Ishikawa (cell line): ENCODE measurements at regions not wholly inside any gene's neighbourhood (a gene's known extent, or its start where the extent isn't known, plus 50 kb on each side); places are given as distances from the start of the nearest gene placed in this dataset.

Experiments
- CEBPB ChIP-seq: IDR thresholded peaks from 2 replicates; pipeline ENCODE4 v1.6.1; 2012
- CREB1 ChIP-seq: IDR thresholded peaks from 2 replicates; pipeline ENCODE4 v1.6.1; 2012; ENCODE audit warnings: low read depth
- EGR1 ChIP-seq: IDR thresholded peaks from 2 replicates; pipeline ENCODE4 v1.6.1; 2012
- EP300 ChIP-seq: IDR thresholded peaks from 2 replicates; pipeline ENCODE4 v1.6.1; 2012; ENCODE audit warnings: borderline replicate concordance
- FOXM1 ChIP-seq: IDR thresholded peaks from 2 replicates; pipeline ENCODE4 v1.6.1; 2012; ENCODE audit warnings: low read depth, borderline replicate concordance
- NFIC ChIP-seq: IDR thresholded peaks from 2 replicates; pipeline ENCODE4 v1.6.1; 2012
- RAD21 ChIP-seq: IDR thresholded peaks from 2 replicates; pipeline ENCODE4 v1.6.1; 2012; ENCODE audit warnings: low read depth
- TAF1 ChIP-seq: IDR thresholded peaks from 2 replicates; pipeline ENCODE4 v1.6.1; 2012; ENCODE audit warnings: low read depth, mild to moderate bottlenecking
- TCF12 ChIP-seq: IDR thresholded peaks from 2 replicates; pipeline ENCODE4 v1.6.1; 2012; ENCODE audit warnings: low read depth
- TEAD4 ChIP-seq: IDR thresholded peaks from 2 replicates; pipeline ENCODE4 v1.6.1; 2012
- YY1 ChIP-seq: IDR thresholded peaks from 2 replicates; pipeline ENCODE4 v1.6.1; 2012; ENCODE audit warnings: low read depth
- ZBTB7A ChIP-seq: IDR thresholded peaks from 2 replicates; pipeline ENCODE4 v1.6.1; 2012; ENCODE audit warnings: low read depth
- TF ChIP-seq, protein P1 (sequence below): IDR thresholded peaks from 2 replicates; pipeline ENCODE4 v1.6.1; 2012; ENCODE audit warnings: low read depth, mild to moderate bottlenecking
- TF ChIP-seq, protein P2 (sequence below): IDR thresholded peaks from 2 replicates; pipeline ENCODE4 v1.6.1; 2012
- TF ChIP-seq, protein P3 (sequence below): IDR thresholded peaks from 2 replicates; pipeline ENCODE4 v1.6.1; 2012

DNA sequence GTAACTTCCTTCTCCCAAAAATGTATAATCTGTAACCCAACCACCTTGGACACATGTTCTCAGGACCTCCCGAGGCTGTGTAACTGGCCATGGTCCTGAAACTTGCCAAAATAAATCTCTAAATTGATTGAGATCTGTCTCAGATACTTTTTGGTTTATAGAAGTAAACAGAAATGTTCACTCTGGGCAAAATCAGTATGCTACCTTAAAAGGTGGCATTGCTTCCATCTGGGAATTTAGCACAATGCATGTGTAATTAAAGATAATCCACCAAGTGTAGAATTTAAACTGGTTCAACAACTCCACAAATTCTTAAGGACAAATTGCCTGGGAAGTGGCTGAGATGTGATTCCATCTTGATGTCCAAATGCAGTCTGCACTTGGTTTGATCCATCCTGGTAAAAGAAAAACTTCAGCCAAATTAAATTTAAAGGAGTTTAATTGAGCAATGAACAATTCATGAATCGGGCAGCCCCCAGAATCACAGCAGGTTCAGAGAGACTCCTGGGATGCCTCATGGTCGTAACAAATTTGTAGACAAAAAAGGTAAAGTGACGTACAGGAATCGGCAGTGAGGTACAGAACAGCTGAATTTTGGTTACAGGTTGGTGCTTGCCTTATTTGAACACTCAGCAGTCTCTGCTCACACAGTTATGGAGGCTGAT, 102.6 kb upstream of the PFKP start:
- TF ChIP-seq EP300, result no peak
- no peak for TF ChIP-seq NFIC
- no peak for TF ChIP-seq TEAD4
- TF ChIP-seq RAD21, result no peak
- no peak for TF ChIP-seq CREB1
- TF ChIP-seq, protein P1, sequence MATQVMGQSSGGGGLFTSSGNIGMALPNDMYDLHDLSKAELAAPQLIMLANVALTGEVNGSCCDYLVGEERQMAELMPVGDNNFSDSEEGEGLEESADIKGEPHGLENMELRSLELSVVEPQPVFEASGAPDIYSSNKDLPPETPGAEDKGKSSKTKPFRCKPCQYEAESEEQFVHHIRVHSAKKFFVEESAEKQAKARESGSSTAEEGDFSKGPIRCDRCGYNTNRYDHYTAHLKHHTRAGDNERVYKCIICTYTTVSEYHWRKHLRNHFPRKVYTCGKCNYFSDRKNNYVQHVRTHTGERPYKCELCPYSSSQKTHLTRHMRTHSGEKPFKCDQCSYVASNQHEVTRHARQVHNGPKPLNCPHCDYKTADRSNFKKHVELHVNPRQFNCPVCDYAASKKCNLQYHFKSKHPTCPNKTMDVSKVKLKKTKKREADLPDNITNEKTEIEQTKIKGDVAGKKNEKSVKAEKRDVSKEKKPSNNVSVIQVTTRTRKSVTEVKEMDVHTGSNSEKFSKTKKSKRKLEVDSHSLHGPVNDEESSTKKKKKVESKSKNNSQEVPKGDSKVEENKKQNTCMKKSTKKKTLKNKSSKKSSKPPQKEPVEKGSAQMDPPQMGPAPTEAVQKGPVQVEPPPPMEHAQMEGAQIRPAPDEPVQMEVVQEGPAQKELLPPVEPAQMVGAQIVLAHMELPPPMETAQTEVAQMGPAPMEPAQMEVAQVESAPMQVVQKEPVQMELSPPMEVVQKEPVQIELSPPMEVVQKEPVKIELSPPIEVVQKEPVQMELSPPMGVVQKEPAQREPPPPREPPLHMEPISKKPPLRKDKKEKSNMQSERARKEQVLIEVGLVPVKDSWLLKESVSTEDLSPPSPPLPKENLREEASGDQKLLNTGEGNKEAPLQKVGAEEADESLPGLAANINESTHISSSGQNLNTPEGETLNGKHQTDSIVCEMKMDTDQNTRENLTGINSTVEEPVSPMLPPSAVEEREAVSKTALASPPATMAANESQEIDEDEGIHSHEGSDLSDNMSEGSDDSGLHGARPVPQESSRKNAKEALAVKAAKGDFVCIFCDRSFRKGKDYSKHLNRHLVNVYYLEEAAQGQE, result peak; percentile 82

DNA sequence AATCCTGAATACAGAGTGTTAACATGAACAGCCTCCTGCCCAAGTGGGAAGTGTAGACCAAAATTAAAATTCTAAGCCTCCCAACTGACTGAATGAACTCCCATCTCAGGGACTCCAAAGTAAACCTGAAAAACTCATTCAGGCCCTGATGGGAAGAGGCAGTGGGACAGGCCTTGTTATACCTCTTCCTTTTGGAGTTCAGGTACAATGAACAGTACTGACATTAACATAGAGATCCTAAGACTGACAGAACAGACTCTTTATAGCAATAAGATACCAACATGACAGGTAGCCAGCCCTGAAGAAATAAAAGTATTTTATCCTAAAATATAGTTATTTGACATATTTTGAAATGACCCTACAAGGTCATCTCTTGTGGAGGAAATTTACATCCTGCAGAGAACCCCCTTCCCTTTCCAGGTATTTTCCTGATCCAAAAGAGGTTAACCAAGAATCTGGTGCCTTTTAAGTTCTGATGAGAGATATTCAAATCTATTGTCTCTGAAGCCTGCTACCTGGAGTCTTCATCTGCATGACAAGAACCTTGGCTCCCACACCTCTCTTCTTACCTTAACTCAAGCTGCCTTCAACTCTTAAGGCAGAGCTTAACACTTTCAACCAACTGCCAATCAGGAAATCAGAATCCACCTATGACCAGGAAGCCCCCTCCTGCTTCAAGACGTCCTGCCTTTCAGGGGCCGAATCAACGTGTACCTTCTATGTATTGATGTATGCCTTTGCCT, 103.3 kb upstream of the PFKP start:
- TF ChIP-seq TEAD4 (no peak), EP300 (no peak), CREB1 (no peak), NFIC (no peak), RAD21 (no peak), ZBTB7A (no peak), TAF1 (no peak)
- TF ChIP-seq, protein P2, sequence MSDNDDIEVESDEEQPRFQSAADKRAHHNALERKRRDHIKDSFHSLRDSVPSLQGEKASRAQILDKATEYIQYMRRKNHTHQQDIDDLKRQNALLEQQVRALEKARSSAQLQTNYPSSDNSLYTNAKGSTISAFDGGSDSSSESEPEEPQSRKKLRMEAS, result no peak

DNA sequence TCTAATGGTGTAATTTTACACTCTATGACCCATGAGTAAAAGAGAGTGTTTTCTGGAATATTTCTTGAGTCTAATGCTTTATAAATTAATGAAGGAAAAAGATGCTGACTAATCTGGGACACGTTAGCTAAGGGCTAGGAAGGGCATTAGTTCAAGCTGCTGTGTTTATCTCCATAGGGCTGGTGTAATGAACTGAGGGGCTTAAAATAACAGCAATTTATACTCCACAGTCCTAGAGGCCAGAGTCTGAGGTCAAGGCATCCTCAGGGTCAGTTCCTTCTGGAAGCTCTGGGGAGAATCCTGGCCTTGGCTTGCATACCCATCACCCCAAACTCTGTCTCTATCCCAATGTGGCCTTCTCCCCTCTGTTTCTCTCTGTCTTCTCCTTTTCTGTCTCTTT, 105.2 kb upstream of the PFKP start:
- TF ChIP-seq EP300, result no peak
- TF ChIP-seq RAD21, result no peak
- no peak for TF ChIP-seq CREB1
- TF ChIP-seq ZBTB7A, result no peak
- TF ChIP-seq, protein P2, result no peak
- no peak for TF ChIP-seq TEAD4
- TF ChIP-seq EGR1, result no peak
- TF ChIP-seq CEBPB, result no peak
- TF ChIP-seq TCF12, result no peak
- TF ChIP-seq TAF1, result no peak
- no peak for TF ChIP-seq NFIC
- TF ChIP-seq FOXM1, result no peak
- TF ChIP-seq, protein P3, sequence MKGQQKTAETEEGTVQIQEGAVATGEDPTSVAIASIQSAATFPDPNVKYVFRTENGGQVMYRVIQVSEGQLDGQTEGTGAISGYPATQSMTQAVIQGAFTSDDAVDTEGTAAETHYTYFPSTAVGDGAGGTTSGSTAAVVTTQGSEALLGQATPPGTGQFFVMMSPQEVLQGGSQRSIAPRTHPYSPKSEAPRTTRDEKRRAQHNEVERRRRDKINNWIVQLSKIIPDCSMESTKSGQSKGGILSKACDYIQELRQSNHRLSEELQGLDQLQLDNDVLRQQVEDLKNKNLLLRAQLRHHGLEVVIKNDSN, result no peak

GRCh38 chr10:2958659-2959058, 108.7 kb upstream of the PFKP start:
- no peak for TF ChIP-seq RAD21
- TF ChIP-seq FOXM1, result no peak
- no peak for TF ChIP-seq CEBPB
- no peak for TF ChIP-seq ZBTB7A
- no peak for TF ChIP-seq EGR1
- TF ChIP-seq TAF1, result no peak

GRCh38 chr10:2957785-2958184, 109.6 kb upstream of the PFKP start:
- TF ChIP-seq, protein P1, result no peak
- no peak for TF ChIP-seq ZBTB7A
- no peak for TF ChIP-seq YY1
- TF ChIP-seq, protein P2, result no peak
- TF ChIP-seq NFIC, result no peak

DNA sequence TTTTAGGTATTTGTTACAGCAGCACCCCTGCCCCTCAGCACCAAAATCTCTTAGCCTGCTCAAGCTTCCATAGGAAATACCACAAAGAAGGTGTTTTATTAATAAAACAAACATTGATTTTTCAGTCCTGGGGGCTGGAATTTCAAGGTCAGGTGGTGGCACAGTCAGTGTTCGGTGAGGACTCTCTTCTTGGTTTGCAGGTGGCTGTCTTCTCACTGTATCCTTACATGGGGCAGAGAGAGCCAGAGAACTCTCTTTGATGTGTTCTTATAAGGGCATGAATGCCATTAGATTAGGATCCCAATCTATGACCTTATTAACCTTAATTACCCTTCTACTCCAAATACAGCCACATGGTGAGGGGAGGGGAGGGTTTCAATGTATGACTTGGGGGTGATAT, 112.3 kb upstream of the PFKP start:
- TF ChIP-seq, protein P2, result no peak
- no peak for TF ChIP-seq RAD21

GRCh38 chr10:2953495-2953894, 113.9 kb upstream of the PFKP start:
- TF ChIP-seq NFIC (no peak), CEBPB (no peak), ZBTB7A (no peak), CREB1 (no peak), FOXM1 (no peak)
- TF ChIP-seq, protein P3, result no peak
